A549 (cell line): ENCODE measurements at regions not wholly inside any gene's neighbourhood (a gene's known extent, or its start where the extent isn't known, plus 50 kb on each side); places are given as distances from the start of the nearest gene placed in this dataset.

Experiments used
- CHD2 ChIP-seq: fragments of 150-350 bp; IDR thresholded peaks from 2 replicates; pipeline ENCODE4 v1.6.1; 2014; ENCODE audit warnings: low read length; ENCODE audit not compliant: partially characterized antibody
- HOXA7 ChIP-seq: fragments of 250-450 bp; sonication (Bioruptor Pico); IDR thresholded peaks from 2 replicates; pipeline ENCODE4 v1.5.0; 2020; ENCODE audit warnings: mild to moderate bottlenecking, moderate library complexity
- KDM1A ChIP-seq: fragments of 200-600 bp; sonication (generic); IDR thresholded peaks from 2 replicates; pipeline ENCODE4 v1.6.1; 2016; ENCODE audit warnings: low read depth, mild to moderate bottlenecking
- MAZ ChIP-seq: fragments of 150-350 bp; IDR thresholded peaks from 2 replicates; pipeline ENCODE4 v1.6.1; 2014; ENCODE audit warnings: antibody characterized with exemption, low read depth, low read length, borderline replicate concordance
- NFE2L2 ChIP-seq: fragments of 150-350 bp; conservative IDR thresholded peaks from 2 replicates; pipeline ENCODE4 v1.6.1; 2014; ENCODE audit warnings: low read length
- POLR2A ChIP-seq: IDR thresholded peaks from 2 replicates; pipeline ENCODE4 v1.6.1; 2012; ENCODE audit warnings: mild to moderate bottlenecking, low read length
- RAD21 ChIP-seq, 2 experiments: fragments of >200 bp in 1 of 2; sonication (Bioruptor Twin) in 1 of 2; formaldehyde crosslinking in 1 of 2; IDR thresholded peaks in 1 of 2; conservative IDR thresholded peaks in 1 of 2; 2 replicates in 1 of 2; 3 replicates in 1 of 2; pipeline ENCODE4 v1.6.1; 2012 to 2018; ENCODE audit warnings: inconsistent platforms in 1 of 2
- TF ChIP-seq, protein P1 (sequence below): fragments of >200 bp; sonication (Bioruptor Twin); formaldehyde crosslinking; IDR thresholded peaks from 3 replicates; pipeline ENCODE4 v1.5.1; 2016
- TF ChIP-seq, protein P2 (sequence below): IDR thresholded peaks from 2 replicates; pipeline ENCODE4 v1.6.1; 2012
- TF ChIP-seq, protein P3 (sequence below): fragments of 200-600 bp; sonication (generic); IDR thresholded peaks from 2 replicates; pipeline ENCODE4 v1.6.1; 2016; ENCODE audit warnings: antibody characterized with exemption, mild to moderate bottlenecking, moderate library complexity

DNA sequence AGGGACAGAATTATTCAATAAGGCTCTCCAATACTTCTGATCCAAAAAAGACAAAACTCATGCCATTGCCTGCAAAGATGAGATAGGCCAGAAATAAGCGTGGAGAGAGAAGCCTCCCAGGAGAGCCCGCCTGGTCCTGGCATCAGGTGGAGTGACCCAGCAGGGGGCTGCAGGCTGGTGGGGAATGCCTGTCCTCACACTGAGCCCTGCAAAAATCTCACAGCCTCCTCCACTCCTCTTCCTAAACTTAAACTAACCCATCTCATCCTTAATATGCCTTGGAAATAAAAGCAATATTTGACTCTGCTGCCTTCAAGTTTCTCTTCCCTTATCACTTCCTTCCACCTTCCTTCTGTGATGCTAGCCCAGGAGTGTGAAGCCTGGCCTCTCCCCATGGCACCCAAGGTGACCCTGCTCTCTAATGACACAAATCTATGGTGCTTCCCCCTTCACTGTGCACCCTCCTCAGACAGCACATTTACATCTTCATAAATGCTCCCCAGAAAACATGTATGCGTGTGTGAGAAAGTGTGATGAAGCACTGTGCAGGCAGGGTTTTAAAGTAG lies 218.4 kb downstream of the ANAPC1 start:
- TF ChIP-seq, protein P1, sequence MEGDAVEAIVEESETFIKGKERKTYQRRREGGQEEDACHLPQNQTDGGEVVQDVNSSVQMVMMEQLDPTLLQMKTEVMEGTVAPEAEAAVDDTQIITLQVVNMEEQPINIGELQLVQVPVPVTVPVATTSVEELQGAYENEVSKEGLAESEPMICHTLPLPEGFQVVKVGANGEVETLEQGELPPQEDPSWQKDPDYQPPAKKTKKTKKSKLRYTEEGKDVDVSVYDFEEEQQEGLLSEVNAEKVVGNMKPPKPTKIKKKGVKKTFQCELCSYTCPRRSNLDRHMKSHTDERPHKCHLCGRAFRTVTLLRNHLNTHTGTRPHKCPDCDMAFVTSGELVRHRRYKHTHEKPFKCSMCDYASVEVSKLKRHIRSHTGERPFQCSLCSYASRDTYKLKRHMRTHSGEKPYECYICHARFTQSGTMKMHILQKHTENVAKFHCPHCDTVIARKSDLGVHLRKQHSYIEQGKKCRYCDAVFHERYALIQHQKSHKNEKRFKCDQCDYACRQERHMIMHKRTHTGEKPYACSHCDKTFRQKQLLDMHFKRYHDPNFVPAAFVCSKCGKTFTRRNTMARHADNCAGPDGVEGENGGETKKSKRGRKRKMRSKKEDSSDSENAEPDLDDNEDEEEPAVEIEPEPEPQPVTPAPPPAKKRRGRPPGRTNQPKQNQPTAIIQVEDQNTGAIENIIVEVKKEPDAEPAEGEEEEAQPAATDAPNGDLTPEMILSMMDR = no peak
- TF ChIP-seq, protein P2, sequence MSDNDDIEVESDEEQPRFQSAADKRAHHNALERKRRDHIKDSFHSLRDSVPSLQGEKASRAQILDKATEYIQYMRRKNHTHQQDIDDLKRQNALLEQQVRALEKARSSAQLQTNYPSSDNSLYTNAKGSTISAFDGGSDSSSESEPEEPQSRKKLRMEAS = no peak
- TF ChIP-seq RAD21 (conservative IDR thresholded peaks at IDR 0.05 in 1 of 2, IDR thresholded peaks at IDR 0.05 in 1 of 2) (no peak), CHD2 (no peak), MAZ (no peak), NFE2L2 (no peak), HOXA7 (CRISPR knock-in tag) (no peak), POLR2A (no peak), KDM1A (no peak)
- TF ChIP-seq, protein P3, sequence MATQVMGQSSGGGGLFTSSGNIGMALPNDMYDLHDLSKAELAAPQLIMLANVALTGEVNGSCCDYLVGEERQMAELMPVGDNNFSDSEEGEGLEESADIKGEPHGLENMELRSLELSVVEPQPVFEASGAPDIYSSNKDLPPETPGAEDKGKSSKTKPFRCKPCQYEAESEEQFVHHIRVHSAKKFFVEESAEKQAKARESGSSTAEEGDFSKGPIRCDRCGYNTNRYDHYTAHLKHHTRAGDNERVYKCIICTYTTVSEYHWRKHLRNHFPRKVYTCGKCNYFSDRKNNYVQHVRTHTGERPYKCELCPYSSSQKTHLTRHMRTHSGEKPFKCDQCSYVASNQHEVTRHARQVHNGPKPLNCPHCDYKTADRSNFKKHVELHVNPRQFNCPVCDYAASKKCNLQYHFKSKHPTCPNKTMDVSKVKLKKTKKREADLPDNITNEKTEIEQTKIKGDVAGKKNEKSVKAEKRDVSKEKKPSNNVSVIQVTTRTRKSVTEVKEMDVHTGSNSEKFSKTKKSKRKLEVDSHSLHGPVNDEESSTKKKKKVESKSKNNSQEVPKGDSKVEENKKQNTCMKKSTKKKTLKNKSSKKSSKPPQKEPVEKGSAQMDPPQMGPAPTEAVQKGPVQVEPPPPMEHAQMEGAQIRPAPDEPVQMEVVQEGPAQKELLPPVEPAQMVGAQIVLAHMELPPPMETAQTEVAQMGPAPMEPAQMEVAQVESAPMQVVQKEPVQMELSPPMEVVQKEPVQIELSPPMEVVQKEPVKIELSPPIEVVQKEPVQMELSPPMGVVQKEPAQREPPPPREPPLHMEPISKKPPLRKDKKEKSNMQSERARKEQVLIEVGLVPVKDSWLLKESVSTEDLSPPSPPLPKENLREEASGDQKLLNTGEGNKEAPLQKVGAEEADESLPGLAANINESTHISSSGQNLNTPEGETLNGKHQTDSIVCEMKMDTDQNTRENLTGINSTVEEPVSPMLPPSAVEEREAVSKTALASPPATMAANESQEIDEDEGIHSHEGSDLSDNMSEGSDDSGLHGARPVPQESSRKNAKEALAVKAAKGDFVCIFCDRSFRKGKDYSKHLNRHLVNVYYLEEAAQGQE = no peak
